GM12873 (cell line): ENCODE measurements at regions not wholly inside any gene's neighbourhood (a gene's known extent, or its start where the extent isn't known, plus 50 kb on each side); places are given as distances from the start of the nearest gene placed in this dataset.

ENCODE experiments used
- TF ChIP-seq, protein P1 (sequence below): IDR thresholded peaks from 2 replicates; pipeline ENCODE4 v1.5.1; 2012; ENCODE audit warnings: low read depth, mild to moderate bottlenecking, moderate library complexity, low read length, control low read depth; ENCODE audit not compliant: insufficient read depth; ENCODE audit errors: missing control alignments

DNA sequence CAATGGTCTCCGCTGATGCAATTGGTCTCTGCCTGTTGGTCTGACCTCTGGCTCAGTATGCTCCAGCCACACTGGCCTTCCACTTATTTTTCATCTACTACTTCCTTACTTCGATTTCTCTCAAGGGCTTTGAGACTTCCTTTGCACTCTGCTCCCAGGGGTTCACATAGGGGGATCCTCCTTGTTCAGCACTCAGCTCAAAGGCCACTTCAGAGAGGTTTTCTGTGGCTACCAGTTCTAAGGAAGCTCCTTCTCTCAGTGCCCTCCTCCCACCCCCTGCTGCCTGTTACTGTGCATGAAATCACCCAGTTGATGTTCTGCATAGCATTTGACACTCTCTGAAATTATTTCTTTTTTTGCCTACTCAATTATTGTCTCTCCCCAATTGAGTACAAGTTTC is 476.4 kb downstream of the HS3ST3B1 start:
- TF ChIP-seq, protein P1, sequence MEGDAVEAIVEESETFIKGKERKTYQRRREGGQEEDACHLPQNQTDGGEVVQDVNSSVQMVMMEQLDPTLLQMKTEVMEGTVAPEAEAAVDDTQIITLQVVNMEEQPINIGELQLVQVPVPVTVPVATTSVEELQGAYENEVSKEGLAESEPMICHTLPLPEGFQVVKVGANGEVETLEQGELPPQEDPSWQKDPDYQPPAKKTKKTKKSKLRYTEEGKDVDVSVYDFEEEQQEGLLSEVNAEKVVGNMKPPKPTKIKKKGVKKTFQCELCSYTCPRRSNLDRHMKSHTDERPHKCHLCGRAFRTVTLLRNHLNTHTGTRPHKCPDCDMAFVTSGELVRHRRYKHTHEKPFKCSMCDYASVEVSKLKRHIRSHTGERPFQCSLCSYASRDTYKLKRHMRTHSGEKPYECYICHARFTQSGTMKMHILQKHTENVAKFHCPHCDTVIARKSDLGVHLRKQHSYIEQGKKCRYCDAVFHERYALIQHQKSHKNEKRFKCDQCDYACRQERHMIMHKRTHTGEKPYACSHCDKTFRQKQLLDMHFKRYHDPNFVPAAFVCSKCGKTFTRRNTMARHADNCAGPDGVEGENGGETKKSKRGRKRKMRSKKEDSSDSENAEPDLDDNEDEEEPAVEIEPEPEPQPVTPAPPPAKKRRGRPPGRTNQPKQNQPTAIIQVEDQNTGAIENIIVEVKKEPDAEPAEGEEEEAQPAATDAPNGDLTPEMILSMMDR, result no peak

DNA sequence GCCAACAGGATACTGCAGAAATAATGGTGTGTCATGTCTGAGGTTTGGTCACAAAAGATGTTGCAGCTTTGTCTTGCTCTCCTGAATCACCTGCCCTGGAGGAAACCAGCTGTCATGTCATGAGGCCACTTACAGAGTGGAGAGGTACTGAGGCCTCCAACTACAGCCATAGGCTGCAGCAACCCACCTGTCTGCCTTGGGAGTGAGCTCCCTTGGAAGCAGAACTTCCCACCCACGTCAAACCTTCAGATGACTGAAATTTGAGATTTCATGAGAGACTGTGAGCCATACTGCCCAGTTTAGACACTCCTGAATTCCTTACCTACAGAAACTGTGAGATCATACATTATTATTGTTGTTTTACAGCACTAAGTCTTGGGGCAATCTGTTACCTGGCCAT is 475.9 kb downstream of the HS3ST3B1 start:
- TF ChIP-seq, protein P1, result no peak

DNA sequence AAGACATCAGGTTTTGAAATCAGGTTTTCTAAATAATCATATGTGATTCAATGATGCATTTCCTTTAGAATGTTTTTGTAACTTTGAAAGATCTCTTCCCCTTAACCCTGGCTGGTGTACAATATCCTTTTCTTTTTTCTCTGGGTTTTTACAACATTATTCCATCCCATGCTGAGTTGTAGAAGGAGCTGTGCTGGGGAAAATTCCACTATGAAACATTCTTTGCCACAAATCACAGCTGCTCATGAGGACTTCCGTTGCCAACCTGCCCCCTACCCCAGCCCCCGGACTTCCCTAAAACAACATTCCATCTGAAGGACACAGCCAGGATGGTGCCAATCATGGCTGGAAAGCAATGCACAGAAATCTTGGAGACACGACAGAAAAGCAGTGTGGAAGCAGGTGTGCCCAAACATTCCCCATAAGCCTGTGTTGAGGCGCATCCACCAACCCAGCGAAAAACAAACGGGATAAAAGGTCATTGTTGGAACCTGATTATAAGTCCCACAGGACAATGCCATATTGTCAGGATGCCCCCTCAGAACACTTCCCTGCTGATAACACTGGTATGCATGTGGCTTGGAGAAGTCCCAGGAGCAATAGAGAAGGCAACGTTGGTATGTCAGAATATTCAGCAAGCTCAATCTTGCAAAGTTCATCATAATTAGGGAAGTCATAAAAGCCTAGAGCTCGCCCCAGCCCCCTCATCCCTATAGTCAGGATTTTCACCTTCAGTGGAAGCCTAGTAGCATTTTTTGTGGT is 475.0 kb downstream of the HS3ST3B1 start:
- TF ChIP-seq, protein P1, result no peak

DNA sequence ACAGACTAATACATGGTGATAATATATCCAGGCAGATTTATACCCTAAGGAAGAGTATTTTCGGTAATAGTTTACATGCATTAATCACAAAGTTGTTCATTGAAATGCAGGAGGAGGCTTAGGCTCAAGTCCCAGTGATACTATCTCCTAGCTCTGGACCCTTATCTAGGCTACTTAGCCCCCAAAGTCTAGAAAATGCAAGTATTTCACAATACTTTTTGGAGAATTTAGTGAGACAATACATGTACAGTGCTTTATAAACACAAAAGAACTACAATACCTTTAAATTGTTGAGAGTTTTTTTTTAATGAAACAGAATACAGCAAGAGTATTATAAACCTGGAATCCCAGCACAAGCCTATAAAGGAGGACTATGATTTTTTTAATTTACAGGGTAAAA is 473.9 kb downstream of the HS3ST3B1 start:
- TF ChIP-seq, protein P1, result no peak

DNA sequence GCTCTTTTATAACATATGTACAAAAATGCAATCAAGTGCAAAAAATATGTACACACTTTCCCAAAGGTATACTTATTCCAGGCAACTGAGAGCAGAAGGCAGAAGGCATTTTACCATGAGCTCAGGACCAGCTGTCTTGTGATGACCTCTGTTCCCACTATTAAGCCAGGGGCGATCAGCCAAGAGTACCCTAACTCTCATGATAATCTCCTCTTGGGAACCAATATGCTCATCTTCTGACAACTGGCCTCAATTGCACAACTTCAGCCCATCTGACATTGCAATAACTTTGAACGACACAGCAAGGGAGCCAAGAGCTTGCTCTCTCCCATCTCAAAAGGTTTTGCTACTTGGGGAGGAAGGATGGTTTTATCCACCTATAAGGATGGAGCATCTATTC is 471.9 kb downstream of the HS3ST3B1 start:
- TF ChIP-seq, protein P1, result no peak

DNA sequence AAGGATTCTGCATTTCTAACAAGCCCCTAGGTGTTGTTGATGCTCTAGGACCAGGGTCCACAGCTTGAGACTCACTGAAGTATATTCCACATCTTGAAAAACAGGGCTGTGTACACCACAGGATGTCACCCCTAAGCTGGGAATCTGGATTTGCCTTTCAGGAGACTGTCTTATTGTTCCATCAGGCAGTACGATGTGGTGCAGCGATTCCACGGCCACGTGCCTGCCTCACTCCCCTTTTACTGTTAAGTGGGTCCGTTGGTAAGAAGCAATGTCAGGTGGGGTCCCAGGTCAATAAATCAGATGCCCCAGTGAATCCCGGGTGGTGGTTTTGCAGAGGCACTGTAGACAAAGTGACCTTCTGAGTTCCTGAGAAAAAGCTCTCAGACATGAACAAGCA is 470.7 kb downstream of the HS3ST3B1 start:
- TF ChIP-seq, protein P1, result no peak

DNA sequence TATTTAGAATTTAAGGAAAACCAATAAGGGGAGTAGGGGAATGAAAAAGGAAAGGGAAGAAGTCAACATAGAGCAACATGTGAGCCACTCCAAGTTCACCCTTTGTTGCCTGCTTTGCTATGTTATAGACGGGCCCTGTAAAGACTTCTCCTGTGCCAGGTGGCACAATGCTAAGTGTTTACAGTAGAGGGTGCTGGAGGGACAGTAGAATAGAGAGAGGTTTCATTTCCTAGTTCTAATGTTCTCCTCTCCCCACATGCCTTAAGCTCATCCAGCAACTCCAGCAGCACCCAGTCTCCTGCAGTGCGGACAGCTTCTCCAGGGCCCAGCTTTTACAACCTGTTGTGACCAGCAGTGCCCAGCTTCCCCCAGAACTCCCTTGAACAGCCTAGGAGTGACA is 468.0 kb downstream of the HS3ST3B1 start:
- TF ChIP-seq, protein P1, result no peak
